AG04450 (cell line): ENCODE measurements at regions not wholly inside any gene's neighbourhood (a gene's known extent, or its start where the extent isn't known, plus 50 kb on each side); places are given as distances from the start of the nearest gene placed in this dataset.

ENCODE experiments used
- CTCF ChIA-PET: fragments of 300-600, 350-600 bp; formaldehyde crosslinking; extraction: SDS; loops from one replicate; lab custom pipeline; 2022; ENCODE audit warnings: antibody characterized with exemption, inconsistent platforms; lab: Charles Lee
- POLR2A ChIA-PET: fragments of 350-600 bp; formaldehyde crosslinking; extraction: SDS; loops from one replicate; lab custom pipeline; 2021; ENCODE audit warnings: antibody characterized with exemption, inconsistent platforms; lab: Yijun Ruan, JAX
- DNase-seq: peaks from one replicate; pipeline ENCODE4 v3.0.0-alpha.2; 2011; ENCODE audit warnings: low read depth, low spot score
- H3K27ac ChIP-seq: one replicate; pipeline ENCODE4 v1.5.1; 2012; ENCODE audit warnings: low read depth, low read length, control low read depth
- H3K27me3 ChIP-seq: one replicate; pipeline ENCODE4 v1.6.0; 2012; ENCODE audit warnings: low read length; ENCODE audit not compliant: control insufficient read depth, insufficient read depth
- H3K4me3 ChIP-seq: 2 replicates; pipeline ENCODE4 v1.5.1; 2011; ENCODE audit warnings: mild to moderate bottlenecking, low read depth, low read length, control low read depth
- H3K9me3 ChIP-seq: 2 replicates; pipeline ENCODE4 v1.5.1; 2012; ENCODE audit warnings: low read length; ENCODE audit not compliant: control insufficient read depth, insufficient read depth
- TF ChIP-seq, protein P1 (sequence below): IDR thresholded peaks from 2 replicates; pipeline ENCODE4 v1.5.1; 2011; ENCODE audit warnings: low read depth, low read length, control low read depth, inconsistent platforms

DNA sequence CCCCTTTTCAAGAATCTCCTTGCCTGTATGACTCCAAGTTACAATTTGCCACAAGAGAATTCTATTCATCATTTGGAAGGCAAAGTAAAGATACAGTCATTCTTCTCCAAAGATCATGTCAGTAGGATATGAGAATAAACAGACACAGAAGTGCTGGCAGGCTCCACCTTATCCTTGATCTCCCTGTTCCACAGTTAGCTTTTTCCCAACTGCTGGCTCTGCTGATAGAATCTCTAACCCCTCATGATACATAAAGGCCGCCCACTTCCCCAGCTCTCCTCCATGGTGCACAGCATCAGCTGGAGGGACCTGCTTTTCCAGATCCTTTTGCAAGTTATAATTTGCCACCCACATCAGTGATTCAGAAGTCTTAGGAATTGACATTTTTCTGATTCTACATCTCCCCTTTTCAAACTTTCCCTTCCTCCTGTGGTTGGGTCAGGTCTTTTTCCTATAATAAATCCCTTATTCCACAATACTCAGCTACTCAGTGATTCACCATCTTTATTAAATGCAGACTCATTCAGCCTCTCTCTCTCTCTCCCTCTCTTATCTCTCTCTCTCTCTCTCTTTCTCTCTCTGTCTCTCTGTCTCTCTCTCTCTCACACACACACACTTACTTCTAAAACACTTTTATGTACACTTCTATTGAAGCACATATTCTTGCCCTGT lies 465.4 kb downstream of the GBE1 start:
- H3K27me3 ChIP-seq: no peaks in the 10 kb centered on the region
- no peak for DNase-seq
- CTCF ChIA-PET: no interaction called here
- no peak overlapping the region for H3K4me3 ChIP-seq
- H3K9me3 ChIP-seq: no peaks in the 10 kb centered on the region
- POLR2A ChIA-PET: no interaction called here
- no peak overlapping the region for H3K27ac ChIP-seq
- TF ChIP-seq, protein P1, sequence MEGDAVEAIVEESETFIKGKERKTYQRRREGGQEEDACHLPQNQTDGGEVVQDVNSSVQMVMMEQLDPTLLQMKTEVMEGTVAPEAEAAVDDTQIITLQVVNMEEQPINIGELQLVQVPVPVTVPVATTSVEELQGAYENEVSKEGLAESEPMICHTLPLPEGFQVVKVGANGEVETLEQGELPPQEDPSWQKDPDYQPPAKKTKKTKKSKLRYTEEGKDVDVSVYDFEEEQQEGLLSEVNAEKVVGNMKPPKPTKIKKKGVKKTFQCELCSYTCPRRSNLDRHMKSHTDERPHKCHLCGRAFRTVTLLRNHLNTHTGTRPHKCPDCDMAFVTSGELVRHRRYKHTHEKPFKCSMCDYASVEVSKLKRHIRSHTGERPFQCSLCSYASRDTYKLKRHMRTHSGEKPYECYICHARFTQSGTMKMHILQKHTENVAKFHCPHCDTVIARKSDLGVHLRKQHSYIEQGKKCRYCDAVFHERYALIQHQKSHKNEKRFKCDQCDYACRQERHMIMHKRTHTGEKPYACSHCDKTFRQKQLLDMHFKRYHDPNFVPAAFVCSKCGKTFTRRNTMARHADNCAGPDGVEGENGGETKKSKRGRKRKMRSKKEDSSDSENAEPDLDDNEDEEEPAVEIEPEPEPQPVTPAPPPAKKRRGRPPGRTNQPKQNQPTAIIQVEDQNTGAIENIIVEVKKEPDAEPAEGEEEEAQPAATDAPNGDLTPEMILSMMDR: no peak

- DNase-seq: no peak
- Histone ChIP-seq H3K9me3 (no peaks in the 10 kb centered on the region), H3K27ac (no peak overlapping the region), H3K27me3 (no peaks in the 10 kb centered on the region), H3K4me3 (no peak overlapping the region)
- ChIA-PET CTCF (interaction anchor here (1.0 kb wide), 1 partner anchor 8 kb away, joined by 5 read pairs; no protein-coding TSS in a partner anchor), POLR2A (no interaction called here)
- TF ChIP-seq, protein P1: no peak
Measured at GRCh38 chr3:81293156-81293555, 468.3 kb downstream of the GBE1 start.

DNA sequence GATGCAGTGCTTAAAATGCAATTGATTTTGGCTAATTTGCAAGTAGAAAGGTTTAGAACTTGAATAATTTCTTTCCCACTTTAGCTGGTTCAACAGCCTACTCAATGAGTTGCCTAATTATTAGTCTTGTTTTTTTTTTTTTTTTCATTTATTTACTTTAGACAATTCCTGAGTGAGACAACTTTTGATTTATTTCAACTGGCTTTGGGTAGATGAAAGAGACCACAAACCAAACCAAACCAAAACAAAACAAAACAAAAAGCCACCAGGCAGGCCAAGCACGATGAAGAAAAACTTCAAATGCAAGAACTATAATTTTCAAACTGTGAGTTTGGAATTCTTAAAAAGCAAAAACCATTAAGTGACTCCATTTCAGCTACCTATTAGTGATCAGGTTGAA lies 469.9 kb downstream of the GBE1 start:
- Histone ChIP-seq H3K4me3 (no peak overlapping the region), H3K27ac (no peak overlapping the region), H3K9me3 (no peaks in the 10 kb centered on the region), H3K27me3 (no peaks in the 10 kb centered on the region)
- CTCF ChIA-PET: interaction anchor here (0.6 to 3.8 kb wide), 2 partner anchors 10 to 1774 kb away, joined by 6 to 27 read pairs; no protein-coding TSS in a partner anchor
- POLR2A ChIA-PET: no interaction called here
- DNase-seq: no peak
- TF ChIP-seq, protein P1: no peak

DNA sequence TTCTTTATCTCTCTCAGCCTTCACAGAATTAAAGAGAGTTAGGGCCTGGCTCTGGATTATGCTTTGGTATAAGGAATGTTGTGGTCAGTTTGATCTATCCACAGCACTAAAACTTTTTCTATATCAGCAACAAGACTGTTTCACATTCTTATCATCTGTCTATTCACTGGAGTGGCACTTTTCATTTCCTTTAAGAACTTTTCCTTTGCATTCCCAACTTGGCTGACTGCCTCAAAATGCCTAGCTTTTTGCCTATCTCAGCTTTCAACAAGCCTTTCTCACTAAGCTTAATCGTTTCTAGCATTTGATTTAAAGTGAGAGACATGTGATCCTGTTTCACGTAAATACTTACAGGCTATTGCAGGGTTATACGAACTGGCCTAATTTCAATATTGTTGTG lies 471.8 kb downstream of the GBE1 start:
- ChIA-PET POLR2A (no interaction called here), CTCF (interaction anchor here (3.8 kb wide), 1 partner anchor 12 kb away, joined by 27 read pairs; no protein-coding TSS in a partner anchor)
- DNase-seq: no peak
- H3K27ac ChIP-seq: no peak overlapping the region
- no peak overlapping the region for H3K4me3 ChIP-seq
- H3K9me3 ChIP-seq: no peaks in the 10 kb centered on the region
- TF ChIP-seq, protein P1: no peak
- H3K27me3 ChIP-seq: no peaks in the 10 kb centered on the region

- ChIA-PET POLR2A (no interaction called here), CTCF (no interaction called here)
- Histone ChIP-seq H3K9me3 (no peaks in the 10 kb centered on the region), H3K4me3 (no peak overlapping the region), H3K27me3 (no peaks in the 10 kb centered on the region), H3K27ac (no peak overlapping the region)
- no peak for DNase-seq
- TF ChIP-seq, protein P1: no peak
Measured at GRCh38 chr3:81279481-81280379, 481.7 kb downstream of the GBE1 start.
